HG03354 (cell line): ENCODE measurements at regions not wholly inside any gene's neighbourhood (a gene's known extent, or its start where the extent isn't known, plus 50 kb on each side); places are given as distances from the start of the nearest gene placed in this dataset.
"Not testable (repeated sequence)": the region's sequence is repeated elsewhere in the genome, so short reads cannot be mapped to it uniquely, and the experiment has no call there.

ENCODE experiments used
- ATAC-seq: cut with Tn5 transposase; IDR thresholded peaks from one replicate; pipeline ENCODE4 v1.9.1; 2021; ENCODE audit warnings: mild to moderate bottlenecking; ENCODE audit not compliant: unreplicated experiment, poor library complexity, severe bottlenecking

GRCh38 chr14:22280497-22281316 lies 308.3 kb downstream of the DAD1 start:
- ATAC-seq: no peak

DNA sequence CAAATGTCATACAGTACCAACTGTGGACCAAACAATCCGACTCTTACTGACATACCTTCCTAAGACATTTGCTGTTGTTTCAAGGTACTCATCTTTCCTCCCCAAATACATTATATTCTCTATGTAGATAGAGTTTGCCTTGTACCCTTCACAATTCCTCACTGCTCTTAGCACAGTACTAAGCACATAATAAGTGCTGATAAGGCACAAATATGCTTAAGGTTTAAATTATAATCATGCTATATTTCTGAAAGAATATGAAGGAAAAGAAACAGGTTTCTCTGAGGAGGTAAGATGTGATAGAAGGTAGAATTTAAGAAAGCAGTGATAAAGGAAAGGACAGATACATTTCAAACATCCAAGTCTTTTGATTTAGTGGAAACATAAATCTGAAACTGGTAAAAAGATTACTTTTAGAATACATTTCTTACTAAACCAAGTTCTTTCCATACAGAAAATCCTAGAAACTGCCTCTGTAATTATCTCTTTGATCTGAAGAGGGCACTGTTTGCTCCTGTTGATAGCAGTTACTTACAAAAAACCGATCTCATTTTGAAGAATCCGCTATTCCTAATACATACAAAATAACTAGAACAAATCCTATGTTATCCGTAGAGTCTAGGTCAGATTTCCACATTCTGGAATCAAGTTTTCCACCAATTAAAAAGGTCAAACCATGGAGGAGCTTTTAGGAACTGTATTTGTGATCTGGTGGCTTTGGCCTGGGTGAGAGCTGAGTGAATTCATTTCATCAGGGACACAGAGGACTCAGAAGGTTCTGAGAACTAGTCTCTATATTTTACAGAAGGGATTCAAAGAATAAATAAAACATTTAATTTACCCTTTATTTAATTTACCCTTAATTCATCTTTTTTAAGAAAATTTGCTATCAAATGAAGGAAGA lies 311.9 kb downstream of the DAD1 start:
- ATAC-seq: no peak

- no peak for ATAC-seq
Observed at GRCh38 chr14:22271838-22272799, 316.9 kb downstream of the DAD1 start.

DNA sequence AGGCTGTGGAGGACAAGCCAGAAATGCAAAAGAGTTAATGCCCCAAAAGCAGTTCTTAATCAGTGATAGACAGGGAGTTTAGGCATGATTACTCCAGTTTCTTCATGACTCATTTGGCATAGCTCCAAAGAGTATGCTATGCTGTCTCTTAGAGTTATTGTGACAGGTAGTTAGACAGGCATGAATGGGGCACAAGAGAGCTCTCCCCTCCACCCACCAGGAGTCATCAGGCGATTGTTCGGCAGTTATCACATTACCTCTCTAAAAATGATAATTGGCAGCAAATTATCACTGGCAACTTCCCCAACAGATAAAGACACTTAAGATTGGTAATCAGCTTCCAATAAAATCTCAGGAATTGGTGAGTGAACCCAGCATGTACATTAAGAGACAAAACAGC lies 320.1 kb downstream of the DAD1 start:
- ATAC-seq: no peak

- no peak for ATAC-seq
Observed at GRCh38 chr14:22266683-22267082, 322.3 kb downstream of the DAD1 start.

DNA sequence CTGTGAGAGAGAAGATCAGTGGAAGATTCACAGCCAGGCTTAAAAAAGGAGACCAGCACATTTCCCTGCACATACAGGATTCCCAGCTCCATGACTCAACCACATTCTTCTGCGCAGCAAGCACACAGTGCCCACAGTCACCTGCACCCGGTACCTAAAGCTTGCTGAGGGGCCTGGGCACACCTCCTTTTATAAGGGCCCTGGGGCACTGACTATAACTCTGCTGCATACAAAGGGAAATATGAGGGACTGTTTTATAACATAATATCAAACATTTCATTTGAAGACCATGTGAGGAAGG lies 322.9 kb downstream of the DAD1 start:
- no peak for ATAC-seq

DNA sequence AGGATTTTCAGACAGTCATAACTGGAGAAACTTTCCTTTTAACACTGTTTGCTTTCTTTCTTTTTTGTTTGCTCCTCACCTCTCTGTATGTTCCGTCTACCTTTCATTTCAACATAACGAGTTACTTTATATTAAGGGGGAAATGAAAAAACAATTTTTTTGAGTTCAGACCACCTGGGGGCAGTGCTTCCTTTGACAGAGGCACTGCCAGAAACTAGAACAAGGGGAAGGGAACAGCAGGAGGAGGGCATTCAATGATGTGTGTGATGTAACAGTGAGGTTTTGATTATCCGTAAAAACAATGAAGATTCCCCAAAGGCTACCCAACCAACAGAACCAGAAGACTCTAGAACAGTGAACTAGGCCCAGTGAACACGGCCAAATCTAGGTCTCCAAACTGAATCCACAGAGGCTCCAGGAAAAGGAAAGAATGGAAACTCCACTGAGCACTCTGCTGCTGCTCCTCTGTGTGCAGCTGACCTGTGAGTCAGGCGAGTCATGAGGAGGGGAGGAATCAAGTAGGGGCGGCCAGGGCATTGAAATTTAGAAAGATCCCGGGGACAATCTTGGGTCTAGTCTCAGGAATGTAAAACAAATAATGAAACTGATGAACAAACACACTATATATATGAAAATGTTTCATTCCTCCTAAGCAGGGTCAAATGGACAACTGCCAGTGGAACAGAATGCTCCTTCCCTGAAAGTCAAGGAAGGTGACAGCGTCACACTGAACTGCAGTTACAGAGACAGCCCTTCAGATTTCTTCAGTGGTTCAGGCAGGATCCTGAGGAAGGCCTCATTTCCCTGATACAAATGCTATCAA lies 323.5 kb downstream of the DAD1 start:
- no peak for ATAC-seq

GRCh38 chr14:22264759-22265158 lies 324.3 kb downstream of the DAD1 start:
- no peak for ATAC-seq

DNA sequence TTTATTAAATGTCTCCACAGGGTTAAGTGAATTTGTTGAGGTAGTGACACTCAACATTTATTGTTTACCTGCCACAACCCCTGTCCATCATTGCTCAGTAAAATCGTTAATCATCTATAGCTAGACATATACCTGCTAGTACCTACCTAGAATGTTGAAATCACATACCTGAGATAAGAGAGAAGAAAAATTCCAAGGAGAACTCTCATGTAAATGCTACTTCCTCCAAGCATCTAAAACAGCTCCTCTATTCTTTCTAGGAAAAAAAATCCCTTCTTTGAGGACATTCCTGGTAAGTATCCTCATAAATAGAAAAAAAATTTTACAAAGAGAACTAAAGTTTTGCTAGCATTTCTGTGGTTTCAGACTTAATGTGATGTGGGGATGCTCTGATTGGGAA lies 325.1 kb downstream of the DAD1 start:
- no peak for ATAC-seq

GRCh38 chr14:22262881-22263280 lies 326.1 kb downstream of the DAD1 start:
- no peak for ATAC-seq

GRCh38 chr14:22255017-22255950 lies 333.7 kb downstream of the DAD1 start:
- no peak for ATAC-seq

DNA sequence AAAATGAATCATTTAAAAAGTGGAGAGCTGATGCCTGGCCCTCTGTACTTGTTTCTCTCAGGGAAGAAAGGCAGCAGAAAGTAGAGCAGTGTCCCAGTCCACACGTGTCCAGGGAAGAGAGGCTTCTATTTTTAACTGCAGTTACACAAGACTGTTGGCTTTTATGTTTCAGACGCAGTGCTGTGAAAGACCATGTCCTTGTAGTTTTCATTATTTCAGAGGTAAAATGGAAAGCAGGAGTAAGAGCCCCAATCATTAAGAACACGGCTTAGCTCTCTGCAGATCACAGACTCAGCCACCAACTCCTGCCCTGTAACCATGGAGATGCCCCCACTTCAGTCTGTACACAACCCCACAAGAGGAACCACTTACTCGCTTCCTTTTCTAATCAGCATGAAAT lies 336.3 kb downstream of the DAD1 start:
- ATAC-seq: no peak

GRCh38 chr14:22251090-22251489 lies 337.9 kb downstream of the DAD1 start:
- no peak for ATAC-seq

DNA sequence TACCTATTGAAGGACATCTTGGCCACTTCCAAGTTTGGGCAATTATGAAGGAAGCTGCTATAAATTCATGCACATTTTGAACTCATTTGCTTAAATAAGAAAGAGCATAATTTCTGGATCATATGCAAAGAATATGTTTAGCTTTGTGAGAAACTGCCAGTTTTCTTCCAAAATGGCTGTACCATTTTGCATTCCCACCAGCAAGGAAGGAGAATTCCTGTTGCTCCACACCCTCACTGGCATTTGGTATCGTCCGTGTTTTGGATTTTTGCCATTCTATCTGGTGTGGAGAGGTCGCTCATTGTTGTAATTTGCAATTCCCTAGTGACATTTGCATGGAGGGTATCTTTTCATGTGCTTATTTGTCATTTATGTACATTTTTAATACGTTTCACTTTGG lies 339.3 kb downstream of the DAD1 start:
- ATAC-seq: no peak

DNA sequence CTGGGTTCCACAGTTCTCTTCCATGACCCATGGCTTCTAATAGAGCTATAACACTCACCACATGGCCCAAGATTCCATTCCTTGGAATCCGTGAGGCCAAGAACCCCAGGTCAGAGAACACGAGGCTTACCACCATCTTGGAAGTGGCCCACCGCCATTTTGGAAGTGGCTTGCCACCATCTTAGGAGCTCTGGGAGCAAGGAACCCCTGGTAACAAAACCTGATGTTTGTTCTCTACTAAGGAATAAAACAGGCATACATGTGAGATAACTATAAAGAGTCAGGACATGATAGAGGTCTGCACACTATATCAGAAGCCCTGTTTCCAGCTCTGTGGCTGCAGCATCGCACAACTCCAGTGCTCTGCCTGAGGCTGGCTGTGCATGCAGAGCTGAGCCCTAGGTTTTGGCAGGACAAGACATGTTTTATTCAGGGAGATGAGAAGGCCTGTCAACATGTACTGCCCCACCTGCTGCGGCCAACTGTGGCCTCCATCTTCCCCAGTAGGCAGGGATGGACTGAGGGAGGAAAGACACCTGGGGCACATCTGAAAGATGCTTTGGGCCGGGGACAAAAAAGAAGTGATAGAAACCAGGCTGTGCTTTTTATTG lies 344.9 kb downstream of the DAD1 start:
- no peak for ATAC-seq

DNA sequence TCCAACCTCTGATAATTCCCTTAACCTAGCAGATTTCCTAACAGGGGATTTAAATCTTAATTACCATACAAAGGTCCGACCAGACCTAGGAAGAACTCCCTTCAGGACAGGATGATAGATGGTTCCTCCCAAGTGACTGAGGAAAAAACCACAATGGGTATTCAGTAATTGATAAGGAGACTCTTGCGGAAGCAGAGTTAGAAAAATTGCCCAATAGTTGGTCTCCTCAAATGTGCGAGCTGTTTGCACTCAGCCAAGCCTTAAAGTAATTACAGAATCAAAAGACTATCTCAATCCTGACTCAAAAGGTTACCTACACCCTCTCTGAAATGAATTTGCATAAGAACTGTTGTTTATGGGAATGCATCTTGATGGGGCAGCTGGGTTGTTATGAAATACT lies 350.7 kb downstream of the DAD1 start:
- not testable (repeated sequence) for ATAC-seq

DNA sequence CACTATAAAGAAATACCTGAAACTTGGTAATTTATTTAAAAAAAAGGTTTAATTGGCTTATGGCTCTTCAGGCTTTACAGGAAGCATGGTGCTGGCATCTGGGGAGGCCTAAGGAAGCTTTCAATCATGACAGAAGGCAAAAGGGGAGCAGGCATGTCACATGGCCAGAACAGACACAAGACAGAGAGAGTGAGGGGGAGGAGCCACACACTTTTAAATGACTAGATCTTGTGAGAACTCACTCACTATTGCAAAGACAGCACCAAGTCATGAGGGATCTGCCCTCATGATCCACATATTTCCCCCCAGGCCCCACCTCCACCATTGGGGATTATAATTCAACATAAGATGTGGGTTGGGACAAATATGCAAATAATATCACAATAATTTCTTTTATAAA lies 355.6 kb downstream of the DAD1 start:
- no peak for ATAC-seq

GRCh38 chr14:22232933-22233332 lies 356.1 kb downstream of the DAD1 start:
- no peak for ATAC-seq
